ENCODE measurements at regions not wholly inside any gene's neighbourhood (a gene's known extent, or its start where the extent isn't known, plus 50 kb on each side); places are given as distances from the start of the nearest gene placed in this dataset.

GRCh38 chr20:48079028-48079427 lies 293.7 kb upstream of the SULF2 start:
- TF ChIP-seq CTCF (IDR thresholded peaks at IDR 0.05; ENCODE audit: low read depth, low read length), result no peak
- no peak for TF ChIP-seq EZH2phosphoT487 (IDR thresholded peaks at IDR 0.05; ENCODE audit: low read depth)
- H2AFZ ChIP-seq (ENCODE audit: low read depth, low read length), result no peak overlapping the region
- H3K79me2 ChIP-seq (ENCODE audit: low read length), result no peaks in the 10 kb centered on the region
- no peaks in the 10 kb centered on the region for H4K20me1 ChIP-seq (ENCODE audit: insufficient read depth, low read length)
- H3K4me2 ChIP-seq (ENCODE audit: low read length), result no peak overlapping the region
- H3K4me1 ChIP-seq (ENCODE audit: low read length), result no peaks in the 10 kb centered on the region
- no peak overlapping the region for H3K27ac ChIP-seq (ENCODE audit: low read length)
- no peak overlapping the region for H3K4me3 ChIP-seq (ENCODE audit: low read length)
- no peaks in the 10 kb centered on the region for H3K36me3 ChIP-seq (replicated peaks; ENCODE audit: low read depth, low read length)
- no peak overlapping the region for H3K9ac ChIP-seq (ENCODE audit: low read length)
- H3K27me3 ChIP-seq (ENCODE audit: low read depth, low read length), result peaks cover 53% of the 10 kb centered on the region
- no peaks in the 10 kb centered on the region for H3K9me3 ChIP-seq (ENCODE audit: insufficient read depth, low read length)

- no peak for TF ChIP-seq EZH2phosphoT487 (IDR thresholded peaks at IDR 0.05; ENCODE audit: low read depth)
- no peak for TF ChIP-seq CTCF (IDR thresholded peaks at IDR 0.05; ENCODE audit: low read depth, low read length)
- Histone ChIP-seq H3K4me3 (ENCODE audit: low read length) (no peak overlapping the region), H4K20me1 (ENCODE audit: insufficient read depth, low read length) (no peaks in the 10 kb centered on the region), H3K27ac (ENCODE audit: low read length) (no peak overlapping the region), H3K9ac (ENCODE audit: low read length) (no peak overlapping the region), H3K79me2 (ENCODE audit: low read length) (no peaks in the 10 kb centered on the region), H3K4me1 (ENCODE audit: low read length) (no peaks in the 10 kb centered on the region), H3K9me3 (ENCODE audit: insufficient read depth, low read length) (no peaks in the 10 kb centered on the region), H3K36me3 (replicated peaks; ENCODE audit: low read depth, low read length) (no peaks in the 10 kb centered on the region), H2AFZ (ENCODE audit: low read depth, low read length) (no peak overlapping the region), H3K4me2 (ENCODE audit: low read length) (no peak overlapping the region), H3K27me3 (ENCODE audit: low read depth, low read length) (peaks cover 63% of the 10 kb centered on the region)
Measured at GRCh38 chr20:48076747-48077146, 291.5 kb upstream of the SULF2 start.

DNA sequence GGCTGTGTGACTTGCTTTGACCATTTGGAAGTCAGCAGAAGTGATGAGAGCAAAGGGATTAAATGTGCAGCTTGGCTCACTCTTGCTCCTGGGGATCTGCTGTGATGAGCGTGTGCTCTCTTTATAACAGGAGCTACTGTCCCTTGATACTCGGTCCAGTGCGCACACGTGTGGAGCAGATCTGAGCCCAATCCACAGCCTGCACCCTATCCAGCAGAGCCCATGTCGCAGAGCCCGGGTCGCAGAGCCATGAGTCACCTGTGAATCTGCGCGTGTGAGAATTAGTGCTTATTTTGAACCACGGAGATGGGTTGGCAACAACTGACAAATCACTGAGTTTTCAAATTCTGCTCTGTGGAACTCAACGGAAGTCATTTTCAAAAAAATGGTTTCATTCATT lies 291.0 kb upstream of the SULF2 start:
- H3K9ac ChIP-seq (ENCODE audit: low read length), result no peak overlapping the region
- H4K20me1 ChIP-seq (ENCODE audit: insufficient read depth, low read length), result no peaks in the 10 kb centered on the region
- no peak overlapping the region for H2AFZ ChIP-seq (ENCODE audit: low read depth, low read length)
- no peak overlapping the region for H3K27ac ChIP-seq (ENCODE audit: low read length)
- H3K4me3 ChIP-seq (ENCODE audit: low read length), result no peak overlapping the region
- H3K79me2 ChIP-seq (ENCODE audit: low read length), result no peaks in the 10 kb centered on the region
- H3K4me1 ChIP-seq (ENCODE audit: low read length), result no peaks in the 10 kb centered on the region
- H3K36me3 ChIP-seq (replicated peaks; ENCODE audit: low read depth, low read length), result no peaks in the 10 kb centered on the region
- TF ChIP-seq EZH2phosphoT487 (IDR thresholded peaks at IDR 0.05; ENCODE audit: low read depth), result no peak
- no peak for TF ChIP-seq CTCF (IDR thresholded peaks at IDR 0.05; ENCODE audit: low read depth, low read length)
- no peak overlapping the region for H3K4me2 ChIP-seq (ENCODE audit: low read length)
- peaks cover 62% of the 10 kb centered on the region for H3K27me3 ChIP-seq (ENCODE audit: low read depth, low read length)
- H3K9me3 ChIP-seq (ENCODE audit: insufficient read depth, low read length), result no peaks in the 10 kb centered on the region

DNA sequence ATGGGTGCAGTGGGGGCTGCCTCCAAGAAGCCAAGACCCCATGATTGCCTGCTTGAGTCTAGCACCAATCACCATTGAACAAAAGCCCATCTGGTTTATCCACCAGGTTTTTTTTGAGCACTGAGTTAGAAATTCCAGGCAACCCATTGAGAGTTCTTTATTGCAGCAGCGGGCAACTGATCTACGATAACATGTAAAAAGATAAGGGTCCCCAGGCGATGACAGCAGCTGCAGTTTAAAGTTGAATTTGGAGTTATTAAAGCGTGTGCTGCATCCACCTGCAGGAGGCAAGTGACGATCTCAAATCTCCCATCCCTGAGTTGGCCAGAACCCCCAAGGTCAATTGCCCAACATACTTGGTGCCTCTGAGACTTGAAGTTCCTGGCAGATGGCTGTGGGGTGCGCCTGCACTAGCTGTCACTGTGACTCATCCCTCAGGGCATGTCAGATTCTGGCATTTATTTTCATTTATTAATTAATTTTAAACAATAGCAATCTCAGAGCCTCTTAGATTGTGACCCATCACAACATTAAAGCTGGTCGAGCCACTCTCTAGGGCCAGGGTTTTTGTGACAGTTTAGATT lies 290.4 kb upstream of the SULF2 start:
- H3K27ac ChIP-seq (ENCODE audit: low read length), result no peak overlapping the region
- no peak overlapping the region for H3K4me2 ChIP-seq (ENCODE audit: low read length)
- H3K79me2 ChIP-seq (ENCODE audit: low read length), result no peaks in the 10 kb centered on the region
- H3K9ac ChIP-seq (ENCODE audit: low read length), result no peak overlapping the region
- H3K27me3 ChIP-seq (ENCODE audit: low read depth, low read length), result peaks cover 67% of the 10 kb centered on the region
- no peaks in the 10 kb centered on the region for H3K36me3 ChIP-seq (replicated peaks; ENCODE audit: low read depth, low read length)
- H4K20me1 ChIP-seq (ENCODE audit: insufficient read depth, low read length), result no peaks in the 10 kb centered on the region
- H2AFZ ChIP-seq (ENCODE audit: low read depth, low read length), result no peak overlapping the region
- H3K4me1 ChIP-seq (ENCODE audit: low read length), result no peaks in the 10 kb centered on the region
- TF ChIP-seq CTCF (IDR thresholded peaks at IDR 0.05; ENCODE audit: low read depth, low read length) (no peak), EZH2phosphoT487 (IDR thresholded peaks at IDR 0.05; ENCODE audit: low read depth) (no peak)
- no peaks in the 10 kb centered on the region for H3K9me3 ChIP-seq (ENCODE audit: insufficient read depth, low read length)
- H3K4me3 ChIP-seq (ENCODE audit: low read length), result no peak overlapping the region
